OCI-LY7 (cell line): ENCODE measurements at regions not wholly inside any gene's neighbourhood (a gene's known extent, or its start where the extent isn't known, plus 50 kb on each side); places are given as distances from the start of the nearest gene placed in this dataset.

Experiments
- BruUV-seq: library from RNA; stranded (reverse); fragments of 400-500 nt; replicated peaks from 2 replicates; lab custom pipeline; 2021; lab: Mats Ljungman, UMichigan
- CTCF ChIA-PET: fragments of 300-600 bp; sonication (Branson Sonifier 250); formaldehyde crosslinking; loops from one replicate; lab custom pipeline; 2022; ENCODE audit warnings: antibody characterized with exemption; ENCODE audit not compliant: unreplicated experiment; lab: Charles Lee
- POLR2A ChIA-PET: fragments of 300-600 bp; sonication (Branson Sonifier 250); formaldehyde crosslinking; loops from one replicate; lab custom pipeline; 2022; ENCODE audit warnings: antibody characterized with exemption; lab: Charles Lee
- DNase-seq: peaks from one replicate; pipeline ENCODE4 v3.0.0-alpha.2; 2015; ENCODE audit warnings: low spot score
- H2AFZ ChIP-seq: fragments of 200-600 bp; sonication (generic), shearing (Covaris generic); 2 replicates; pipeline ENCODE4 v1.6.1; 2014; ENCODE audit warnings: mild to moderate bottlenecking, antibody characterized with exemption, low read length, moderate library complexity
- H3K27ac ChIP-seq: fragments of 200-600 bp; sonication (generic); 2 replicates; pipeline ENCODE4 v1.5.1; 2014; ENCODE audit warnings: mixed run types, low read depth, mild to moderate bottlenecking, moderate library complexity, low read length, inconsistent platforms; ENCODE audit not compliant: poor library complexity, severe bottlenecking
- H3K36me3 ChIP-seq: fragments of 200-600 bp; sonication (generic); 2 replicates; pipeline ENCODE4 v1.6.1; 2014; ENCODE audit warnings: mild to moderate bottlenecking, antibody characterized with exemption, low read length, moderate library complexity, mixed read lengths; ENCODE audit not compliant: insufficient read depth
- H3K4me1 ChIP-seq: fragments of 200-600 bp; sonication (generic); 2 replicates; pipeline ENCODE4 v1.5.1; 2014; ENCODE audit warnings: mild to moderate bottlenecking, low read length; ENCODE audit not compliant: insufficient read depth, poor library complexity, severe bottlenecking
- H3K4me2 ChIP-seq: fragments of 200-600 bp; sonication (generic); 2 replicates; pipeline ENCODE4 v1.6.1; 2014; ENCODE audit warnings: mild to moderate bottlenecking, low read length
- H3K4me3 ChIP-seq: fragments of 200-600 bp; sonication (generic); 2 replicates; pipeline ENCODE4 v1.5.1; 2014; ENCODE audit warnings: mild to moderate bottlenecking, low read depth, low read length; ENCODE audit not compliant: poor library complexity, severe bottlenecking
- H3K79me2 ChIP-seq: fragments of 200-600 bp; sonication (generic); 2 replicates; pipeline ENCODE4 v1.6.1; 2016; ENCODE audit warnings: low read depth, mild to moderate bottlenecking, low read length, moderate library complexity, mixed read lengths; ENCODE audit not compliant: insufficient read depth
- H3K9me2 ChIP-seq: fragments of 200-600 bp; sonication (generic); 2 replicates; pipeline ENCODE4 v1.6.1; 2016; ENCODE audit warnings: mild to moderate bottlenecking, low read length, mixed read lengths; ENCODE audit not compliant: insufficient read depth
- H3K9me3 ChIP-seq: fragments of 200-600 bp; sonication (generic); 2 replicates; pipeline ENCODE4 v1.6.1; 2014; ENCODE audit warnings: mild to moderate bottlenecking, mixed run types, low read length, mixed read lengths
- H4K20me1 ChIP-seq: fragments of 200-600 bp; sonication (generic); 2 replicates; pipeline ENCODE4 v1.6.1; 2014; ENCODE audit warnings: mild to moderate bottlenecking, antibody characterized with exemption, low read length, moderate library complexity, mixed read lengths; ENCODE audit not compliant: insufficient read depth
- EZH2phosphoT487 ChIP-seq: fragments of 200-600 bp; sonication (generic); IDR thresholded peaks from 2 replicates; pipeline ENCODE4 v1.6.1; 2018; ENCODE audit warnings: low read depth, borderline replicate concordance, mild to moderate bottlenecking, mixed run types, antibody characterized with exemption, low read length, moderate library complexity, mixed read lengths
- intact Hi-C: fragments of 100-400 bp; cut with micrococcal nuclease; formaldehyde crosslinking; loops from one replicate; pipeline ENCODE4 v1.10.0; 2022; ENCODE audit not compliant: unreplicated experiment
- TF ChIP-seq, protein P1 (sequence below): fragments of 200-600 bp; sonication (generic); conservative IDR thresholded peaks from 2 replicates; pipeline ENCODE4 v1.5.1; 2014; ENCODE audit warnings: mild to moderate bottlenecking, antibody characterized with exemption, low read length, moderate library complexity, mixed read lengths

DNA sequence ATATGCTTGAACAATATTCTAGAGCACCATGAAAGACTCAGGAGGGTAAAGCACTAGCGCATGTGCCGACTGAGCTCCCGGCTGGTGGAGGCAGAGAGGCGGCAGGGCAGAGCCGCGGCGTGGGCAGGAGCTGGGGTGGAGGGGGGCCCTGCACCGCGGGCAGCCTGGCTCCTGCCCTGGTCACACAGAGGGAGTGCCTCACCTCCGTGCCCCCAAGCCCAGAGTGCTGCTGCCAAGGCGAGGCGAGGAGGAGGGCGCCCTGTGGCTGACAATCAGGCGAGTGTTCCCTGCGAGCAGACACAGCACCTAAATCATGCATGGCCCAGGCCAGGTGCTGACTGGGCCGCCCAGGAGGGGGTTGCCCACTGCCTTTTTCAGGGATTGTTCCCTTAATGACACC is 105.8 kb upstream of the TNRC6C start:
- DNase-seq, result no peak
- POLR2A ChIA-PET, result no interaction called here
- Histone ChIP-seq H3K9me3 (no peaks in the 10 kb centered on the region), H3K4me2 (no peak overlapping the region), H2AFZ (no peak overlapping the region), H3K4me3 (no peak overlapping the region), H3K4me1 (peaks cover 13% of the 10 kb centered on the region), H3K9me2 (no peaks in the 10 kb centered on the region), H4K20me1 (no peaks in the 10 kb centered on the region), H3K27ac (no peak overlapping the region), H3K79me2 (no peaks in the 10 kb centered on the region), H3K36me3 (no peaks in the 10 kb centered on the region)
- BruUV-seq, result no TSS peak
- CTCF ChIA-PET, result no interaction called here
- TF ChIP-seq, protein P1, sequence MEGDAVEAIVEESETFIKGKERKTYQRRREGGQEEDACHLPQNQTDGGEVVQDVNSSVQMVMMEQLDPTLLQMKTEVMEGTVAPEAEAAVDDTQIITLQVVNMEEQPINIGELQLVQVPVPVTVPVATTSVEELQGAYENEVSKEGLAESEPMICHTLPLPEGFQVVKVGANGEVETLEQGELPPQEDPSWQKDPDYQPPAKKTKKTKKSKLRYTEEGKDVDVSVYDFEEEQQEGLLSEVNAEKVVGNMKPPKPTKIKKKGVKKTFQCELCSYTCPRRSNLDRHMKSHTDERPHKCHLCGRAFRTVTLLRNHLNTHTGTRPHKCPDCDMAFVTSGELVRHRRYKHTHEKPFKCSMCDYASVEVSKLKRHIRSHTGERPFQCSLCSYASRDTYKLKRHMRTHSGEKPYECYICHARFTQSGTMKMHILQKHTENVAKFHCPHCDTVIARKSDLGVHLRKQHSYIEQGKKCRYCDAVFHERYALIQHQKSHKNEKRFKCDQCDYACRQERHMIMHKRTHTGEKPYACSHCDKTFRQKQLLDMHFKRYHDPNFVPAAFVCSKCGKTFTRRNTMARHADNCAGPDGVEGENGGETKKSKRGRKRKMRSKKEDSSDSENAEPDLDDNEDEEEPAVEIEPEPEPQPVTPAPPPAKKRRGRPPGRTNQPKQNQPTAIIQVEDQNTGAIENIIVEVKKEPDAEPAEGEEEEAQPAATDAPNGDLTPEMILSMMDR, result no peak
- TF ChIP-seq EZH2phosphoT487, result no peak
- intact Hi-C loops, result no loop called here

DNA sequence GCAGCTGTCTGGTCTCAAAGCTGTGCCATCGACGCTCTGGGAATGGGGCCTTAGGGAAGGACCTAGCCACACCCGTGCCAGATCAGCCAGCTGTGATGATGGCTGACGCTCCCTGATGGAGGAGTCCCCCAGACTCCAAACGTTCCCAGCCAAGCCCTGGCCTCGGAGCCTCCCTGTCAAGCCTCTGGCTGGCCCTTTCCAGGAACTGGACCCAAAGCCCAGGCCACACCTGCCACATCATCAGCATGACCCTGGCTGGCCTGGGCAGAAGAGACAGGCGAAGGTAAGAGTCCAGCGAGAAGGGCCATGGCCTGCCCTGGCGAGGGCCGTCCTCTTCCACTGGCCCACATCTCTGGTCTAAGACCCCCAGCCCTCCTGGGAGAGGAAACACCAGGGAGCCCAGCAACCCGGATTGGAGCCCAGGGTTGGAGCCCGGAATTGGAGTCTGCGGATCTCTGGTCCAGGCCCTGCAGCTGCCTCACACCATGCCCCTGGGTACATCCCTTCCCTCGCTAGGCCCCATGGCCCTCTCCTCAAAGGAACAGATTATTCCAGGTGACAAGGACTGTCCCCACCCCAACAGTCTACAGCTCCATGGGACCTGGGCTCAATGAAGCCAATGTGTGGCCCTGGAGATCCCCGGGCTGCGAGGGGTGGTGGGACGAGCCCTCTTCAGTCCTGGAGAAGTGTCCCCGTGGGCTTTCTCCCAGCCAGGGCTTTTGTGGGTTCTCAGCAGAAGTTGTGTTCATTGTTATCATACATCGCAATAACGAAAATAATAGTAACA is 105.1 kb upstream of the TNRC6C start:
- TF ChIP-seq, protein P1, result no peak
- TF ChIP-seq EZH2phosphoT487, result no peak
- Histone ChIP-seq H4K20me1 (no peaks in the 10 kb centered on the region), H3K4me2 (no peak overlapping the region), H3K4me3 (no peak overlapping the region), H3K9me2 (no peaks in the 10 kb centered on the region), H3K4me1 (peaks cover 11% of the 10 kb centered on the region), H3K9me3 (no peaks in the 10 kb centered on the region), H3K27ac (no peak overlapping the region), H2AFZ (no peak overlapping the region), H3K79me2 (no peaks in the 10 kb centered on the region), H3K36me3 (no peaks in the 10 kb centered on the region)
- ChIA-PET CTCF (no interaction called here), POLR2A (no interaction called here)
- intact Hi-C loops, result no loop called here
- DNase-seq, result no peak
- BruUV-seq, result no TSS peak

DNA sequence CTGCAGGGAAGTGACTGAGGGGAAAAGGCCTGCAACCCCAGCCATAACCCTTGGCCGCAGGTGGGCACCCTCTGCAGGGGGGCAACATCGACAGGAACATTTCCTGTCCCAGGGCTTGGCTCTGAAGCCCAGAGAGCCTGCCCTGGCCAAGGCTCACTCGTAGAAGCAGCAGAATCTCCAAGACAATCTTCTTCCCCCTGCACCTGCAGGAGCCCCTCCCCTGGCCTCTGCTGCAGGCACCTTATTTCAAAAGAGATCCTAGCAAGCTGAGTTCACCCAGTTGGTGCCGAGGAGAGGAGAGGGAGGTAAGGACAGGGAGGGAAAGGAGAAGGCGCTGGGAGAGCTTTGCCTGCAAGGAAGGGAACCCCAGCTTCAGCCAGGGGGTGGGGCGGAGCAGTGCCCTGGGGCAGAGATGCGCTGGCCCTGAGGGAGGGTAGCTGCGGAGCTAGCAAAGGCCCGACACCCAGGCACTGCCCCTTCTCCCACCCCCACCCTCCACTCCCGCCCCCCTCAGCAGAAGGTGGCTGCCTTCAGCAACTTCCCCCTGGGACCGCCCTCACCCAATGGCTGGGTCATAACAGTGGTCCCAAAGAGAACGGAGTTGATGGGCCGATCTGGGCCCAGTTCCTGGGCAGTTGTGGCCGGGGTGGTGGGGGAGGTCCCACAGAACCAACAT is 104.3 kb upstream of the TNRC6C start:
- H3K4me3 ChIP-seq, result no peak overlapping the region
- DNase-seq, result no peak
- no peak overlapping the region for H3K4me2 ChIP-seq
- no TSS peak for BruUV-seq
- TF ChIP-seq, protein P1, result no peak
- TF ChIP-seq EZH2phosphoT487, result no peak
- ChIA-PET POLR2A (no interaction called here), CTCF (no interaction called here)
- H4K20me1 ChIP-seq, result no peaks in the 10 kb centered on the region
- no peak overlapping the region for H3K27ac ChIP-seq
- H2AFZ ChIP-seq, result no peak overlapping the region
- H3K9me2 ChIP-seq, result no peaks in the 10 kb centered on the region
- no peaks in the 10 kb centered on the region for H3K79me2 ChIP-seq
- no peaks in the 10 kb centered on the region for H3K9me3 ChIP-seq
- intact Hi-C loops, result no loop called here
- H3K36me3 ChIP-seq, result no peaks in the 10 kb centered on the region
- H3K4me1 ChIP-seq, result peaks cover 11% of the 10 kb centered on the region
